C1 segment of cervical spinal cord (tissue), 14 donors: ENCODE measurements at regions not wholly inside any gene's neighbourhood (a gene's known extent, or its start where the extent isn't known, plus 50 kb on each side); places are given as distances from the start of the nearest gene placed in this dataset.

Source experiments
- DNase-seq, 14 donors: peaks; one replicate each; lab custom pipeline; 2025; lab: John Stamatoyannopoulos, UW

GRCh38 chr1:29786791-29787732, 550.7 kb downstream of the PTPRU start:
- DNase-seq: no peak

GRCh38 chr1:29786195-29786594, 549.9 kb downstream of the PTPRU start:
- peak in 1 of 14 donors; percentile 10 for DNase-seq

GRCh38 chr1:29785554-29785953, 549.2 kb downstream of the PTPRU start:
- DNase-seq: no peak

GRCh38 chr1:29785137-29785527, 548.8 kb downstream of the PTPRU start:
- no peak for DNase-seq

- no peak for DNase-seq
Observed at GRCh38 chr1:29784276-29785136, 548.2 kb downstream of the PTPRU start.

- DNase-seq: no peak
Observed at GRCh38 chr1:29783508-29784275, 547.4 kb downstream of the PTPRU start.

GRCh38 chr1:29782846-29783507, 546.7 kb downstream of the PTPRU start:
- DNase-seq: no peak

- DNase-seq: no peak
Observed at GRCh38 chr1:29779146-29779545, 542.8 kb downstream of the PTPRU start.

GRCh38 chr1:29777522-29777921, 541.2 kb downstream of the PTPRU start:
- DNase-seq: no peak

GRCh38 chr1:29774355-29774754, 538.0 kb downstream of the PTPRU start:
- DNase-seq: no peak

GRCh38 chr1:29772584-29773100, 536.3 kb downstream of the PTPRU start:
- DNase-seq: no peak

GRCh38 chr1:29767769-29768425, 531.6 kb downstream of the PTPRU start:
- DNase-seq: no peak

- no peak for DNase-seq
Observed at GRCh38 chr1:29767088-29767685, 530.9 kb downstream of the PTPRU start.

GRCh38 chr1:29762635-29763034, 526.3 kb downstream of the PTPRU start:
- DNase-seq: no peak

GRCh38 chr1:29761159-29761928, 525.0 kb downstream of the PTPRU start:
- DNase-seq: no peak

GRCh38 chr1:29760067-29760564, 523.8 kb downstream of the PTPRU start:
- DNase-seq: no peak

- DNase-seq: no peak
Observed at GRCh38 chr1:29758781-29759499, 522.6 kb downstream of the PTPRU start.
